HepG2 (cell line): ENCODE measurements at regions not wholly inside any gene's neighbourhood (a gene's known extent, or its start where the extent isn't known, plus 50 kb on each side); places are given as distances from the start of the nearest gene placed in this dataset.

Experiments
- ATAC-seq: fragments of 200-7000 bp; cut with Tn5 transposase; 3 replicates; pipeline ENCODE4 v1.9.1; 2020; ENCODE audit warnings: mild to moderate bottlenecking, moderate library complexity
- BruUV-seq: library from RNA; stranded (reverse); fragments of 400-500 nt; replicated peaks from 2 replicates; lab custom pipeline; 2021; lab: Mats Ljungman, UMichigan
- CTCF ChIA-PET: fragments of 300-600 bp; formaldehyde crosslinking; extraction: SDS; loops from one replicate; lab custom pipeline; 2021; ENCODE audit warnings: low total read pairs, inconsistent platforms, low intra/inter-chr PET ratio; lab: Yijun Ruan, JAX
- POLR2A ChIA-PET: fragments of 350-600 bp; sonication (Branson Sonifier 250); formaldehyde crosslinking; loops from one replicate; lab custom pipeline; 2020; ENCODE audit warnings: antibody characterized with exemption, inconsistent platforms; lab: Yijun Ruan, JAX
- DNase-seq: peaks from one replicate; pipeline ENCODE4 v3.0.0-alpha.2; 2015; ENCODE audit warnings: low spot score
- FAIRE-seq: peaks from 3 replicates; lab custom pipeline; 2011; peaks lifted over from hg19 to GRCh38; lab: Jason Lieb, UNC
- H2AFZ ChIP-seq: one replicate; pipeline ENCODE4 v1.6.1; 2011; ENCODE audit warnings: low read length, inconsistent platforms
- H3K27ac ChIP-seq: fragments of 300-600 bp; 3 replicates; pipeline ENCODE4 v1.8.0; 2011; ENCODE audit warnings: mixed run types, mild to moderate bottlenecking, mixed read lengths, low read length, inconsistent platforms; ENCODE audit not compliant: insufficient read depth; ENCODE audit errors: extremely low read length
- H3K27me3 ChIP-seq, 2 experiments: fragments of 200-600 bp in 1 of 2; 2 replicates in 1 of 2; 3 replicates in 1 of 2; pipeline versions ENCODE4 v1.6.0 to v1.8.0; 2011; ENCODE audit warnings: low read length in 2 of 2, mild to moderate bottlenecking in 2 of 2, moderate library complexity in 2 of 2, inconsistent platforms in 1 of 2; ENCODE audit not compliant: insufficient read depth in 2 of 2, control insufficient read depth in 1 of 2
- H3K36me3 ChIP-seq, 2 experiments: fragments of 200-600 bp in 1 of 2; replicated peaks in 1 of 2; 2 replicates in 1 of 2; 3 replicates in 1 of 2; pipeline versions ENCODE4 v1.5.1 to v1.8.0; 2011; ENCODE audit warnings: low read length in 2 of 2, inconsistent platforms in 1 of 2; ENCODE audit not compliant: insufficient read depth in 2 of 2, control insufficient read depth in 1 of 2
- H3K4me1 ChIP-seq: 2 replicates; pipeline ENCODE4 v1.5.1; 2012; ENCODE audit warnings: low read length, inconsistent platforms; ENCODE audit not compliant: insufficient read depth
- H3K4me2 ChIP-seq: 2 replicates; pipeline ENCODE4 v1.6.0; 2011; ENCODE audit warnings: low read depth, low read length, inconsistent platforms
- H3K4me3 ChIP-seq, 3 experiments: fragments of 200-600 bp in 1 of 3; sonication (generic), shearing (Covaris generic) in 1 of 3; replicated peaks in 1 of 3; 2 replicates each; pipeline ENCODE4 v1.5.1; 2011 to 2016; ENCODE audit warnings: low read length in 3 of 3, inconsistent platforms in 2 of 3, low read depth in 2 of 3, mild to moderate bottlenecking in 2 of 3, control low read depth in 1 of 3, mixed read lengths in 1 of 3; ENCODE audit not compliant: insufficient read depth in 1 of 3
- H3K79me2 ChIP-seq: one replicate; pipeline ENCODE4 v1.6.1; 2011; ENCODE audit warnings: low read length, inconsistent platforms; ENCODE audit not compliant: insufficient read depth
- H3K9ac ChIP-seq: 2 replicates; pipeline ENCODE4 v1.6.0; 2011; ENCODE audit warnings: mild to moderate bottlenecking, low read depth, low read length, inconsistent platforms; ENCODE audit not compliant: insufficient read depth
- H3K9me3 ChIP-seq: 2 replicates; pipeline ENCODE4 v1.5.1; 2012; ENCODE audit warnings: mild to moderate bottlenecking, low read length
- H4K20me1 ChIP-seq: 2 replicates; pipeline ENCODE4 v1.6.0; 2011; ENCODE audit warnings: inconsistent platforms, mild to moderate bottlenecking, low read length, moderate library complexity; ENCODE audit not compliant: insufficient read depth
- CCDC6 ChIP-seq: sonication (generic); formaldehyde crosslinking; IDR thresholded peaks from 2 replicates; pipeline ENCODE4 v1.8.1; 2022; ENCODE audit warnings: mild to moderate bottlenecking, missing genetic modification reagents, moderate library complexity
- KDM2A ChIP-seq: sonication (generic); formaldehyde crosslinking; IDR thresholded peaks from 2 replicates; pipeline ENCODE4 v1.4.0; 2020; ENCODE audit warnings: low read depth, missing genetic modification reagents, borderline replicate concordance
- NFIC ChIP-seq: IDR thresholded peaks from 2 replicates; pipeline ENCODE4 v1.6.1; 2012; ENCODE audit warnings: mild to moderate bottlenecking, low read length, inconsistent platforms
- SIX1 ChIP-seq: sonication (generic); formaldehyde crosslinking; IDR thresholded peaks from 2 replicates; pipeline ENCODE4 v1.4.0; 2020; ENCODE audit warnings: missing genetic modification reagents, borderline replicate concordance
- YEATS4 ChIP-seq: sonication (generic); formaldehyde crosslinking; IDR thresholded peaks from 2 replicates; pipeline ENCODE4 v1.4.0; 2020; ENCODE audit warnings: missing genetic modification reagents, borderline replicate concordance
- ZNF619 ChIP-seq: sonication (generic); formaldehyde crosslinking; IDR thresholded peaks from 2 replicates; pipeline ENCODE4 v1.4.0; 2020; ENCODE audit warnings: mild to moderate bottlenecking, missing genetic modification reagents
- WGBS: methylation state at CpG from one replicate; pipeline ENCODE4 v1.1.6; 2017; ENCODE audit warnings: low lambda C conversion rate; 5-methylcytosine and 5-hydroxymethylcytosine counted together
- in situ Hi-C: cut with HindIII; loops from 2 replicates; pipeline ENCODE4 v1.10.0; 2017; ENCODE audit warnings: low pct_unique_long_range_greater_than_20kb; ENCODE audit not compliant: extremely low pct_ligation_motif_present
- intact Hi-C: fragments of 100-400 bp; cut with micrococcal nuclease; formaldehyde crosslinking; loops from one replicate; pipeline ENCODE4 v1.10.0; 2022; ENCODE audit not compliant: unreplicated experiment
- TF ChIP-seq, protein P1 (sequence below): sonication (generic); formaldehyde crosslinking; IDR thresholded peaks from 2 replicates; pipeline ENCODE4 v1.5.0; 2020; ENCODE audit warnings: mild to moderate bottlenecking, missing genetic modification reagents, borderline replicate concordance
- TF ChIP-seq, protein P2 (sequence below): sonication (generic); IDR thresholded peaks from 2 replicates; pipeline ENCODE4 v1.6.1; 2016; ENCODE audit warnings: low read depth, borderline replicate concordance
- TF ChIP-seq, protein P3 (sequence below), 2 experiments: sonication (generic) in 1 of 2; formaldehyde crosslinking in 1 of 2; IDR thresholded peaks; 2 replicates each; pipeline versions ENCODE4 v1.4.0 to v1.6.1; 2016 to 2020; ENCODE audit warnings: borderline replicate concordance in 1 of 2, low read depth in 1 of 2, mild to moderate bottlenecking in 1 of 2, missing genetic modification reagents in 1 of 2

DNA sequence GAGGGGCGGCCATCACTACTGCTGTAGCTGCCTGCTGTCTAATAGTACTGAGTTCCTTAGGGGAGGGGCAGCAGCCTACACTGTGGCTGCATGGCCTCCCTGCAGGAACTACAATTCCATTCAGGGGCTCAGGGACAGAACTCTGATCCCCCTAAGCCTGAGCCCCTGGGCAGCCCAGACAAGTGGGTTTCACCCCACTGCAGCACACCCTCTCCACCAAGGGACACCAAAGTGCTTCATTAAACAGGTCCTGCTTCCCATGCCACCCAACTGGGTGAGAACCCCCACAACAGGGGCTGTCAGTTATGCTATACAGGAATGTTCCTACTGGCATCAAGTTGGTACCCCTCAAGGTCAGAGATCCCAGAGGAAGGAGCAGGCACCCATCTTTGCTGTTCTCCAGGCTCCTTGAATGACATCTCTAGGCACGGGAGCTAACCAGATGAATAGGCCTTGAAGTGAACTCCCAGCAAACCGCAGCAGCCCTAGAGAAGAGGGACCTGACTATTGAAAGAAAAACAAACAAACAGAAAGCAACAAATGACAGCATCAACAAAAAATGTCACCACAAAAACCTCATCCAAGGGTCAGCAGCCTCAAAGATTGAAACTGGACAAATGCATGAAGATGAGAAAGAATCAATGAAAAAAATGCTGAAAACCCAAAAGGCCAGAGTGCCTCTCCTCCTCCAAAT, 437.4 kb downstream of the NUF2 start:
- ChIA-PET CTCF (no interaction called here), POLR2A (no interaction called here)
- Histone ChIP-seq H2AFZ (no peak overlapping the region), H3K4me2 (no peak overlapping the region), H3K27me3 (no peaks in the 10 kb centered on the region), H3K36me3 (no peaks in the 10 kb centered on the region), H3K4me3 (no peak overlapping the region), H4K20me1 (no peaks in the 10 kb centered on the region), H3K79me2 (no peaks in the 10 kb centered on the region), H3K27ac (no peak overlapping the region), H3K9ac (no peak overlapping the region), H3K9me3 (peaks cover 65% of the 10 kb centered on the region), H3K4me1 (no peaks in the 10 kb centered on the region)
- 0% methylated on average over 2 of the region's 3 CpGs for WGBS
- intact Hi-C loops (no loop called here), in situ Hi-C loops (no loop called here)
- TF ChIP-seq, protein P1, sequence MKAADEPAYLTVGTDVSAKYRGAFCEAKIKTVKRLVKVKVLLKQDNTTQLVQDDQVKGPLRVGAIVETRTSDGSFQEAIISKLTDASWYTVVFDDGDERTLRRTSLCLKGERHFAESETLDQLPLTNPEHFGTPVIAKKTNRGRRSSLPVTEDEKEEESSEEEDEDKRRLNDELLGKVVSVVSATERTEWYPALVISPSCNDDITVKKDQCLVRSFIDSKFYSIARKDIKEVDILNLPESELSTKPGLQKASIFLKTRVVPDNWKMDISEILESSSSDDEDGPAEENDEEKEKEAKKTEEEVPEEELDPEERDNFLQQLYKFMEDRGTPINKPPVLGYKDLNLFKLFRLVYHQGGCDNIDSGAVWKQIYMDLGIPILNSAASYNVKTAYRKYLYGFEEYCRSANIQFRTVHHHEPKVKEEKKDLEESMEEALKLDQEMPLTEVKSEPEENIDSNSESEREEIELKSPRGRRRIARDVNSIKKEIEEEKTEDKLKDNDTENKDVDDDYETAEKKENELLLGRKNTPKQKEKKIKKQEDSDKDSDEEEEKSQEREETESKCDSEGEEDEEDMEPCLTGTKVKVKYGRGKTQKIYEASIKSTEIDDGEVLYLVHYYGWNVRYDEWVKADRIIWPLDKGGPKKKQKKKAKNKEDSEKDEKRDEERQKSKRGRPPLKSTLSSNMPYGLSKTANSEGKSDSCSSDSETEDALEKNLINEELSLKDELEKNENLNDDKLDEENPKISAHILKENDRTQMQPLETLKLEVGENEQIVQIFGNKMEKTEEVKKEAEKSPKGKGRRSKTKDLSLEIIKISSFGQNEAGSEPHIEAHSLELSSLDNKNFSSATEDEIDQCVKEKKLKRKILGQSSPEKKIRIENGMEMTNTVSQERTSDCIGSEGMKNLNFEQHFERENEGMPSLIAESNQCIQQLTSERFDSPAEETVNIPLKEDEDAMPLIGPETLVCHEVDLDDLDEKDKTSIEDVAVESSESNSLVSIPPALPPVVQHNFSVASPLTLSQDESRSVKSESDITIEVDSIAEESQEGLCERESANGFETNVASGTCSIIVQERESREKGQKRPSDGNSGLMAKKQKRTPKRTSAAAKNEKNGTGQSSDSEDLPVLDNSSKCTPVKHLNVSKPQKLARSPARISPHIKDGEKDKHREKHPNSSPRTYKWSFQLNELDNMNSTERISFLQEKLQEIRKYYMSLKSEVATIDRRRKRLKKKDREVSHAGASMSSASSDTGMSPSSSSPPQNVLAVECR (CRISPR knock-in tag): no peak
- TF ChIP-seq ZNF619 (CRISPR knock-in tag) (no peak), NFIC (no peak), KDM2A (CRISPR knock-in tag) (no peak), YEATS4 (CRISPR knock-in tag) (no peak), CCDC6 (no peak), SIX1 (no peak)
- TF ChIP-seq, protein P2, sequence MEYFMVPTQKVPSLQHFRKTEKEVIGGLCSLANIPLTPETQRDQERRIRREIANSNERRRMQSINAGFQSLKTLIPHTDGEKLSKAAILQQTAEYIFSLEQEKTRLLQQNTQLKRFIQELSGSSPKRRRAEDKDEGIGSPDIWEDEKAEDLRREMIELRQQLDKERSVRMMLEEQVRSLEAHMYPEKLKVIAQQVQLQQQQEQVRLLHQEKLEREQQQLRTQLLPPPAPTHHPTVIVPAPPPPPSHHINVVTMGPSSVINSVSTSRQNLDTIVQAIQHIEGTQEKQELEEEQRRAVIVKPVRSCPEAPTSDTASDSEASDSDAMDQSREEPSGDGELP: no peak
- TF ChIP-seq, protein P3, sequence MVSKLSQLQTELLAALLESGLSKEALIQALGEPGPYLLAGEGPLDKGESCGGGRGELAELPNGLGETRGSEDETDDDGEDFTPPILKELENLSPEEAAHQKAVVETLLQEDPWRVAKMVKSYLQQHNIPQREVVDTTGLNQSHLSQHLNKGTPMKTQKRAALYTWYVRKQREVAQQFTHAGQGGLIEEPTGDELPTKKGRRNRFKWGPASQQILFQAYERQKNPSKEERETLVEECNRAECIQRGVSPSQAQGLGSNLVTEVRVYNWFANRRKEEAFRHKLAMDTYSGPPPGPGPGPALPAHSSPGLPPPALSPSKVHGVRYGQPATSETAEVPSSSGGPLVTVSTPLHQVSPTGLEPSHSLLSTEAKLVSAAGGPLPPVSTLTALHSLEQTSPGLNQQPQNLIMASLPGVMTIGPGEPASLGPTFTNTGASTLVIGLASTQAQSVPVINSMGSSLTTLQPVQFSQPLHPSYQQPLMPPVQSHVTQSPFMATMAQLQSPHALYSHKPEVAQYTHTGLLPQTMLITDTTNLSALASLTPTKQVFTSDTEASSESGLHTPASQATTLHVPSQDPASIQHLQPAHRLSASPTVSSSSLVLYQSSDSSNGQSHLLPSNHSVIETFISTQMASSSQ (IDR thresholded peaks at IDR 0.05; ENCODE audit: low read depth): no peak
- TF ChIP-seq, protein P3 (CRISPR knock-in tag; IDR thresholded peaks at IDR 0.05; ENCODE audit: borderline replicate concordance): no peak
- ATAC-seq (no peak), FAIRE-seq (no peak), DNase-seq (no peak)
- no TSS peak for BruUV-seq
